OCI-LY1 (cell line): ENCODE measurements at regions not wholly inside any gene's neighbourhood (a gene's known extent, or its start where the extent isn't known, plus 50 kb on each side); places are given as distances from the start of the nearest gene placed in this dataset.

Source experiments
- H2AFZ ChIP-seq: fragments of 200-600 bp; sonication (generic), shearing (Covaris generic); 2 replicates; pipeline ENCODE4 v1.6.0; 2014; ENCODE audit warnings: antibody characterized with exemption, mild to moderate bottlenecking, low read length
- H3F3A ChIP-seq: fragments of 200-600 bp; sonication (generic), shearing (Covaris generic); 2 replicates; pipeline ENCODE4 v1.6.0; 2014; ENCODE audit warnings: mild to moderate bottlenecking, antibody characterized with exemption, low read length, moderate library complexity; ENCODE audit not compliant: insufficient read depth
- H3K27ac ChIP-seq: fragments of 200-600 bp; sonication (generic); 2 replicates; pipeline ENCODE4 v1.5.1; 2014; ENCODE audit warnings: low read length, mixed run types, mild to moderate bottlenecking, low read depth; ENCODE audit not compliant: poor library complexity, severe bottlenecking
- H3K27me3 ChIP-seq: fragments of 200-600 bp; sonication (generic); 2 replicates; pipeline ENCODE4 v1.6.0; 2014; ENCODE audit warnings: antibody characterized with exemption, mild to moderate bottlenecking, low read length, moderate library complexity; ENCODE audit not compliant: insufficient read depth
- H3K36me3 ChIP-seq: fragments of 200-600 bp; sonication (generic); 2 replicates; pipeline ENCODE4 v1.6.1; 2014; ENCODE audit warnings: mild to moderate bottlenecking, antibody characterized with exemption, low read length, moderate library complexity, mixed read lengths; ENCODE audit not compliant: insufficient read depth
- H3K4me1 ChIP-seq: fragments of 200-600 bp; sonication (generic); 2 replicates; pipeline ENCODE4 v1.5.1; 2014; ENCODE audit warnings: mild to moderate bottlenecking, low read length, moderate library complexity; ENCODE audit not compliant: insufficient read depth, severe bottlenecking
- H3K4me2 ChIP-seq: fragments of 200-600 bp; sonication (generic), shearing (Covaris generic); 2 replicates; pipeline ENCODE4 v1.6.1; 2014; ENCODE audit warnings: low read length
- H3K4me3 ChIP-seq: fragments of 200-600 bp; sonication (generic); 2 replicates; pipeline ENCODE4 v1.5.1; 2014; ENCODE audit warnings: low read length, low read depth, mild to moderate bottlenecking, mixed read lengths; ENCODE audit not compliant: poor library complexity, severe bottlenecking
- H3K79me2 ChIP-seq: fragments of 200-600 bp; shearing (Covaris generic); 2 replicates; pipeline ENCODE4 v1.6.1; 2016; ENCODE audit warnings: mixed run types, low read length, mixed read lengths; ENCODE audit not compliant: insufficient read depth
- H3K9ac ChIP-seq: fragments of 200-600 bp; sonication (generic), shearing (Covaris generic); 2 replicates; pipeline ENCODE4 v1.6.1; 2014; ENCODE audit warnings: mild to moderate bottlenecking, low read length, mixed read lengths
- H3K9me2 ChIP-seq: fragments of 200-600 bp; sonication (generic), shearing (Covaris generic); 2 replicates; pipeline ENCODE4 v1.6.1; 2014; ENCODE audit warnings: low read depth, mild to moderate bottlenecking, low read length, mixed read lengths
- H3K9me3 ChIP-seq: fragments of 200-600 bp; shearing (Covaris generic); 2 replicates; pipeline ENCODE4 v1.6.1; 2014; ENCODE audit warnings: low read length, mixed read lengths
- H4K20me1 ChIP-seq: fragments of 200-600 bp; sonication (generic), shearing (Covaris generic); 2 replicates; pipeline ENCODE4 v1.6.0; 2016; ENCODE audit warnings: mild to moderate bottlenecking, low read length; ENCODE audit not compliant: insufficient read depth
- EZH2 ChIP-seq: fragments of 200-600 bp; sonication (generic), shearing (Covaris generic); IDR thresholded peaks from 2 replicates; pipeline ENCODE4 v1.8.0; 2017; ENCODE audit warnings: borderline replicate concordance, mixed run types, mild to moderate bottlenecking, antibody characterized with exemption, low read length, moderate library complexity, mixed read lengths
- TF ChIP-seq, protein P1 (sequence below): fragments of 200-600 bp; sonication (generic), shearing (Covaris generic); IDR thresholded peaks from 2 replicates; pipeline ENCODE4 v1.5.1; 2017; ENCODE audit warnings: mild to moderate bottlenecking, antibody characterized with exemption, low read length, moderate library complexity, mixed read lengths

DNA sequence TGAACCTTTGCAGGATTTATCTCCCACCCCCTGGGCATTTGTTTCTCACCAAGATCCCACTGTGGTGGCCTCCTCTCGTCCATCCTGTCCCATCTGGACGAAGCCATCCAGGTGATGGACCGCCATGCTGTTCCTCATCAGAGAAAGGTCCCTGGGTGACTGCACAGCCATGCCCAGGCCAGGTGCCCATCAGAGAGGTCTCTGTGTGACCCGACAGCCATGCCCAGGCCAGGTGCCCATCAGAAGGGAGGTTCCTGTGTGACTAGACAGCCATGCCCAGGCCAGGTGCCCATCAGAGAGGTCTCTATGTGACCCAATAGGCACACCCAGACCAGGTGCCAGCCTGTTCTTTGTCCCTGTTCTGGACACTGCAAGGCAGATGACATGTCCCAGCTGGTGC lies 360.9 kb upstream of the SALL3 start:
- Histone ChIP-seq H3K36me3 (no peaks in the 10 kb centered on the region), H3K27me3 (no peaks in the 10 kb centered on the region), H3K9ac (no peak overlapping the region), H2AFZ (no peak overlapping the region), H3K9me2 (no peaks in the 10 kb centered on the region), H3K9me3 (peaks cover 3% of the 10 kb centered on the region; the same call in 1 of the 2 replicates), H3F3A (no peaks in the 10 kb centered on the region), H3K4me2 (no peak overlapping the region), H3K4me1 (no peaks in the 10 kb centered on the region), H4K20me1 (no peaks in the 10 kb centered on the region), H3K27ac (no peak overlapping the region), H3K4me3 (no peak overlapping the region), H3K79me2 (no peaks in the 10 kb centered on the region)
- TF ChIP-seq EZH2, result no peak
- TF ChIP-seq, protein P1, sequence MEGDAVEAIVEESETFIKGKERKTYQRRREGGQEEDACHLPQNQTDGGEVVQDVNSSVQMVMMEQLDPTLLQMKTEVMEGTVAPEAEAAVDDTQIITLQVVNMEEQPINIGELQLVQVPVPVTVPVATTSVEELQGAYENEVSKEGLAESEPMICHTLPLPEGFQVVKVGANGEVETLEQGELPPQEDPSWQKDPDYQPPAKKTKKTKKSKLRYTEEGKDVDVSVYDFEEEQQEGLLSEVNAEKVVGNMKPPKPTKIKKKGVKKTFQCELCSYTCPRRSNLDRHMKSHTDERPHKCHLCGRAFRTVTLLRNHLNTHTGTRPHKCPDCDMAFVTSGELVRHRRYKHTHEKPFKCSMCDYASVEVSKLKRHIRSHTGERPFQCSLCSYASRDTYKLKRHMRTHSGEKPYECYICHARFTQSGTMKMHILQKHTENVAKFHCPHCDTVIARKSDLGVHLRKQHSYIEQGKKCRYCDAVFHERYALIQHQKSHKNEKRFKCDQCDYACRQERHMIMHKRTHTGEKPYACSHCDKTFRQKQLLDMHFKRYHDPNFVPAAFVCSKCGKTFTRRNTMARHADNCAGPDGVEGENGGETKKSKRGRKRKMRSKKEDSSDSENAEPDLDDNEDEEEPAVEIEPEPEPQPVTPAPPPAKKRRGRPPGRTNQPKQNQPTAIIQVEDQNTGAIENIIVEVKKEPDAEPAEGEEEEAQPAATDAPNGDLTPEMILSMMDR, result no peak

DNA sequence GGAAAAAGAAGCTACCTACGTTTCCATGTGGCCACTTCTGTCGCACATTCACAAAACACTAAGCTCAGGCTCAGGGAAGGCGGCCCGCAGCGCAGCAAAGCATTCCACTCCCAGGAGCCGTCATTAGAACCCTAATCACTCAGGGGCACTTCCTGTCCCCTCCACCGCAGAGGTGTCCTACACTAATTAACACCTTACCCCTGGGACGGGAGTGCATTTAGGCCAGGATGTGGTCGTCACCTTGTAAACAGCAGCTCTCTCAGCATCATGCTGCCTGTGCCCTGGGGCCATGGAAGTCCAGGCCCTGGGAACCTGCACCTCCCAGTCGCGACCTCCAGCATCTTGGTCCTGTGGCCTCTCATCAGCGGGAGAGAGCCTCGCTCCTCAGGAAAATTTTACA lies 359.8 kb upstream of the SALL3 start:
- H2AFZ ChIP-seq, result no peak overlapping the region
- no peak overlapping the region for H3K4me2 ChIP-seq
- H3K4me1 ChIP-seq, result no peaks in the 10 kb centered on the region
- H3K27me3 ChIP-seq, result no peaks in the 10 kb centered on the region
- no peak overlapping the region for H3K27ac ChIP-seq
- H3K79me2 ChIP-seq, result no peaks in the 10 kb centered on the region
- H3F3A ChIP-seq, result no peaks in the 10 kb centered on the region
- TF ChIP-seq, protein P1, result no peak
- no peak for TF ChIP-seq EZH2
- H3K36me3 ChIP-seq, result no peaks in the 10 kb centered on the region
- no peaks in the 10 kb centered on the region for H4K20me1 ChIP-seq
- no peak overlapping the region for H3K4me3 ChIP-seq
- H3K9ac ChIP-seq, result no peak overlapping the region
- H3K9me2 ChIP-seq, result no peaks in the 10 kb centered on the region
- H3K9me3 ChIP-seq, result peaks cover 3% of the 10 kb centered on the region; the same call in 1 of the 2 replicates

- no peaks in the 10 kb centered on the region for H3K36me3 ChIP-seq
- no peaks in the 10 kb centered on the region for H3K9me2 ChIP-seq
- H3K4me1 ChIP-seq, result no peaks in the 10 kb centered on the region
- no peak overlapping the region for H2AFZ ChIP-seq
- no peak overlapping the region for H3K4me2 ChIP-seq
- H3K27ac ChIP-seq, result no peak overlapping the region
- TF ChIP-seq, protein P1, result no peak
- no peak for TF ChIP-seq EZH2
- H3F3A ChIP-seq, result no peaks in the 10 kb centered on the region
- H3K4me3 ChIP-seq, result no peak overlapping the region
- no peaks in the 10 kb centered on the region for H4K20me1 ChIP-seq
- no peak overlapping the region for H3K9ac ChIP-seq
- H3K9me3 ChIP-seq, result peaks cover 3% of the 10 kb centered on the region; the same call in 1 of the 2 replicates
- no peaks in the 10 kb centered on the region for H3K79me2 ChIP-seq
- H3K27me3 ChIP-seq, result no peaks in the 10 kb centered on the region
These were observed 359.3 kb upstream of the SALL3 start for GRCh38 chr18:78620326-78620725.
